Neural cell (in vitro differentiated cells): ENCODE measurements at regions not wholly inside any gene's neighbourhood (a gene's known extent, or its start where the extent isn't known, plus 50 kb on each side); places are given as distances from the start of the nearest gene placed in this dataset.

Experiments
- H2AFZ ChIP-seq: fragments of 200-600, 300-800 bp; sonication (generic), shearing (Covaris generic); 2 replicates; pipeline ENCODE4 v1.6.0; 2014; ENCODE audit warnings: low read depth, mild to moderate bottlenecking, antibody characterized with exemption, low read length, moderate library complexity
- H3F3A ChIP-seq: fragments of 200-600 bp; shearing (Covaris generic); 2 replicates; pipeline ENCODE4 v1.6.1; 2016; ENCODE audit warnings: mild to moderate bottlenecking, moderate library complexity, mixed read lengths, antibody characterized with exemption, low read length; ENCODE audit not compliant: insufficient read depth, poor library complexity, severe bottlenecking
- H3K27ac ChIP-seq: fragments of 200-600, 300-800 bp; sonication (generic), shearing (Covaris generic); 2 replicates; pipeline ENCODE4 v1.5.1; 2014; ENCODE audit warnings: mild to moderate bottlenecking, low read length, moderate library complexity
- H3K27me3 ChIP-seq: fragments of 300-800, 200-600 bp; sonication (generic), shearing (Covaris generic); 2 replicates; pipeline ENCODE4 v1.6.0; 2014; ENCODE audit warnings: mild to moderate bottlenecking, low read depth, low read length, moderate library complexity; ENCODE audit not compliant: insufficient read depth
- H3K36me3 ChIP-seq: fragments of 300-800, 200-600 bp; sonication (generic), shearing (Covaris generic); 2 replicates; pipeline ENCODE4 v1.5.1; 2014; ENCODE audit warnings: mild to moderate bottlenecking, antibody characterized with exemption, low read length, moderate library complexity; ENCODE audit not compliant: insufficient read depth
- H3K4me2 ChIP-seq: fragments of 300-800, 200-600 bp; sonication (generic), shearing (Covaris generic); 2 replicates; pipeline ENCODE4 v1.6.0; 2014; ENCODE audit warnings: mild to moderate bottlenecking, low read length
- H3K4me3 ChIP-seq: fragments of 300-800, 200-600 bp; sonication (generic), shearing (Covaris generic); 2 replicates; pipeline ENCODE4 v1.5.1; 2014; ENCODE audit warnings: mild to moderate bottlenecking, low read length, moderate library complexity
- H3K79me2 ChIP-seq: fragments of 200-600 bp; shearing (Covaris generic); replicated peaks from 2 replicates; pipeline ENCODE4 v1.6.0; 2014; ENCODE audit warnings: mild to moderate bottlenecking, low read length, moderate library complexity; ENCODE audit not compliant: insufficient read depth
- H3K9ac ChIP-seq: fragments of 300-800, 200-600 bp; sonication (generic), shearing (Covaris generic); 2 replicates; pipeline ENCODE4 v1.6.1; 2016; ENCODE audit warnings: mild to moderate bottlenecking, low read length, mixed read lengths
- H3K9me2 ChIP-seq: fragments of 200-600 bp; shearing (Covaris generic); 2 replicates; pipeline ENCODE4 v1.6.1; 2016; ENCODE audit warnings: mild to moderate bottlenecking, low read length, mixed read lengths; ENCODE audit not compliant: insufficient read depth
- H3K9me3 ChIP-seq: fragments of 200-600, 300-800 bp; sonication (generic), shearing (Covaris generic); 2 replicates; pipeline ENCODE4 v1.6.1; 2016; ENCODE audit warnings: mild to moderate bottlenecking, mixed run types, low read length, moderate library complexity, mixed read lengths
- H4K20me1 ChIP-seq: fragments of 200-600 bp; shearing (Covaris generic); 2 replicates; pipeline ENCODE4 v1.6.1; 2016; ENCODE audit warnings: mild to moderate bottlenecking, mixed run types; ENCODE audit not compliant: insufficient read depth
- EP300 ChIP-seq: fragments of 450-650 bp; conservative IDR thresholded peaks from 2 replicates; pipeline ENCODE4 v1.6.1; 2014; ENCODE audit warnings: antibody characterized with exemption, mild to moderate bottlenecking, moderate library complexity; ENCODE audit not compliant: poor library complexity, severe bottlenecking
- EZH2 ChIP-seq: fragments of 200-600, 300-800 bp; shearing (Covaris generic), sonication (generic); IDR thresholded peaks from 2 replicates; pipeline ENCODE4 v1.6.1; 2014; ENCODE audit warnings: antibody characterized with exemption, low read length, borderline replicate concordance, mild to moderate bottlenecking; ENCODE audit not compliant: insufficient read depth, poor library complexity, severe bottlenecking
- MXI1 ChIP-seq: fragments of 450-650 bp; conservative IDR thresholded peaks from 2 replicates; pipeline ENCODE4 v1.6.1; 2014; ENCODE audit warnings: antibody characterized with exemption, mild to moderate bottlenecking; ENCODE audit not compliant: poor library complexity, severe bottlenecking
- POLR2AphosphoS5 ChIP-seq: IDR thresholded peaks from 2 replicates; pipeline ENCODE4 v1.6.1; 2012
- RAD21 ChIP-seq: fragments of 450-650 bp; conservative IDR thresholded peaks from 2 replicates; pipeline ENCODE4 v1.6.1; 2014; ENCODE audit warnings: antibody characterized with exemption, mild to moderate bottlenecking, moderate library complexity
- SMC3 ChIP-seq: fragments of 450-650 bp; conservative IDR thresholded peaks from 2 replicates; pipeline ENCODE4 v1.6.1; 2014; ENCODE audit warnings: antibody characterized with exemption, mild to moderate bottlenecking, moderate library complexity; ENCODE audit not compliant: poor library complexity
- TAF1 ChIP-seq: IDR thresholded peaks from 2 replicates; pipeline ENCODE4 v1.6.1; 2012; ENCODE audit warnings: low read depth
- TF ChIP-seq, protein P1 (sequence below): IDR thresholded peaks from 2 replicates; pipeline ENCODE4 v1.6.1; 2012; ENCODE audit warnings: borderline replicate concordance
- TF ChIP-seq, protein P2 (sequence below): fragments of 450-650 bp; IDR thresholded peaks from 2 replicates; pipeline ENCODE4 v1.5.1; 2014; ENCODE audit warnings: antibody characterized with exemption, mild to moderate bottlenecking, moderate library complexity; ENCODE audit not compliant: poor library complexity, severe bottlenecking

DNA sequence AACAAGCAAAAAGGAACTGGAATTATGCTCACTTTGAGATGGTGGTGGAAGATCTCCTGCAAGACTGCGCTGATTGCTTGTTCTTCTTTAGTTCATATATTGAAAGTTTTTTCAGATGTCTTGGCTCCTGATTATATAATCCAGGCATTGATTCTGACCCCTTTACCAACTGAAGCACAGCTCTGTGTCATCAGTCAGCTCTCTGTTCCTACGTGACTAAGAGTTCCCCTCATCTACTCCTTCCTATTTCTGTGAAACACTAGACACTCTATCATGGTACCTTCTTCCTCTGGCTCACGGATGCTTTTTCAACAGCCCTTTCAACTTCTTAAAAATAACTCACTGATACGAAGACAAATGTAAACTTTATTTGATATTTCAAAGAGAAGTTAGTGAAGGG is 788.6 kb downstream of the SOCS6 start:
- H3F3A ChIP-seq: no peaks in the 10 kb centered on the region
- TF ChIP-seq SMC3 (no peak), POLR2AphosphoS5 (no peak), EP300 (no peak), MXI1 (no peak), EZH2 (no peak)
- TF ChIP-seq, protein P1, sequence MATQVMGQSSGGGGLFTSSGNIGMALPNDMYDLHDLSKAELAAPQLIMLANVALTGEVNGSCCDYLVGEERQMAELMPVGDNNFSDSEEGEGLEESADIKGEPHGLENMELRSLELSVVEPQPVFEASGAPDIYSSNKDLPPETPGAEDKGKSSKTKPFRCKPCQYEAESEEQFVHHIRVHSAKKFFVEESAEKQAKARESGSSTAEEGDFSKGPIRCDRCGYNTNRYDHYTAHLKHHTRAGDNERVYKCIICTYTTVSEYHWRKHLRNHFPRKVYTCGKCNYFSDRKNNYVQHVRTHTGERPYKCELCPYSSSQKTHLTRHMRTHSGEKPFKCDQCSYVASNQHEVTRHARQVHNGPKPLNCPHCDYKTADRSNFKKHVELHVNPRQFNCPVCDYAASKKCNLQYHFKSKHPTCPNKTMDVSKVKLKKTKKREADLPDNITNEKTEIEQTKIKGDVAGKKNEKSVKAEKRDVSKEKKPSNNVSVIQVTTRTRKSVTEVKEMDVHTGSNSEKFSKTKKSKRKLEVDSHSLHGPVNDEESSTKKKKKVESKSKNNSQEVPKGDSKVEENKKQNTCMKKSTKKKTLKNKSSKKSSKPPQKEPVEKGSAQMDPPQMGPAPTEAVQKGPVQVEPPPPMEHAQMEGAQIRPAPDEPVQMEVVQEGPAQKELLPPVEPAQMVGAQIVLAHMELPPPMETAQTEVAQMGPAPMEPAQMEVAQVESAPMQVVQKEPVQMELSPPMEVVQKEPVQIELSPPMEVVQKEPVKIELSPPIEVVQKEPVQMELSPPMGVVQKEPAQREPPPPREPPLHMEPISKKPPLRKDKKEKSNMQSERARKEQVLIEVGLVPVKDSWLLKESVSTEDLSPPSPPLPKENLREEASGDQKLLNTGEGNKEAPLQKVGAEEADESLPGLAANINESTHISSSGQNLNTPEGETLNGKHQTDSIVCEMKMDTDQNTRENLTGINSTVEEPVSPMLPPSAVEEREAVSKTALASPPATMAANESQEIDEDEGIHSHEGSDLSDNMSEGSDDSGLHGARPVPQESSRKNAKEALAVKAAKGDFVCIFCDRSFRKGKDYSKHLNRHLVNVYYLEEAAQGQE: no peak
- TF ChIP-seq, protein P2, sequence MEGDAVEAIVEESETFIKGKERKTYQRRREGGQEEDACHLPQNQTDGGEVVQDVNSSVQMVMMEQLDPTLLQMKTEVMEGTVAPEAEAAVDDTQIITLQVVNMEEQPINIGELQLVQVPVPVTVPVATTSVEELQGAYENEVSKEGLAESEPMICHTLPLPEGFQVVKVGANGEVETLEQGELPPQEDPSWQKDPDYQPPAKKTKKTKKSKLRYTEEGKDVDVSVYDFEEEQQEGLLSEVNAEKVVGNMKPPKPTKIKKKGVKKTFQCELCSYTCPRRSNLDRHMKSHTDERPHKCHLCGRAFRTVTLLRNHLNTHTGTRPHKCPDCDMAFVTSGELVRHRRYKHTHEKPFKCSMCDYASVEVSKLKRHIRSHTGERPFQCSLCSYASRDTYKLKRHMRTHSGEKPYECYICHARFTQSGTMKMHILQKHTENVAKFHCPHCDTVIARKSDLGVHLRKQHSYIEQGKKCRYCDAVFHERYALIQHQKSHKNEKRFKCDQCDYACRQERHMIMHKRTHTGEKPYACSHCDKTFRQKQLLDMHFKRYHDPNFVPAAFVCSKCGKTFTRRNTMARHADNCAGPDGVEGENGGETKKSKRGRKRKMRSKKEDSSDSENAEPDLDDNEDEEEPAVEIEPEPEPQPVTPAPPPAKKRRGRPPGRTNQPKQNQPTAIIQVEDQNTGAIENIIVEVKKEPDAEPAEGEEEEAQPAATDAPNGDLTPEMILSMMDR: no peak
- no peaks in the 10 kb centered on the region for H3K9me3 ChIP-seq
- H2AFZ ChIP-seq: no peak overlapping the region
- no peaks in the 10 kb centered on the region for H3K27me3 ChIP-seq
- H3K79me2 ChIP-seq: no peaks in the 10 kb centered on the region
- H3K9ac ChIP-seq: no peak overlapping the region
- H3K36me3 ChIP-seq: no peaks in the 10 kb centered on the region
- no peaks in the 10 kb centered on the region for H3K9me2 ChIP-seq
- H4K20me1 ChIP-seq: no peaks in the 10 kb centered on the region
- no peak overlapping the region for H3K4me3 ChIP-seq
- H3K4me2 ChIP-seq: no peak overlapping the region
- H3K27ac ChIP-seq: no peak overlapping the region

DNA sequence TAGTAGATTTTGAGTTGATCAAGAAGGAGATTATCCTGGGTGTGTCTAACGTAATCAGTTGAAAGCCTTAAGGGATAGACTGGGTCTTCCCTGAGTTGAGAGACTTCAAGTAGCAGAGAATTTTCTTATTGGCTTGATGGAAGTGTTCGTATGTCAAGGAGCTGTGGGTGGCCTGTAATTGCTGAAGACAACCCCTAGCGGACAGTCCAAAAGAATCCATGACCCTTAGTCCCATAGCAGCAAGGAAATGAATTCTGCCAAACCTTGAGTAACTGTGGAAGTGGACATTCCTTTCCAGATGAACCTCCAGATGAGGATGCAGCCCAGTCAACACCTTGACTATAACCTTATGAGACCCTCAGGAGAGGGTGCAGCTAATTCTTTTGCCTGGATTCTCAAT is 786.3 kb downstream of the SOCS6 start:
- Histone ChIP-seq H3K27me3 (no peaks in the 10 kb centered on the region), H3K9me2 (no peaks in the 10 kb centered on the region), H2AFZ (no peak overlapping the region), H3K79me2 (no peaks in the 10 kb centered on the region), H3K9me3 (no peaks in the 10 kb centered on the region), H3K4me3 (no peak overlapping the region), H3K9ac (no peak overlapping the region), H4K20me1 (no peaks in the 10 kb centered on the region), H3K4me2 (no peak overlapping the region), H3K27ac (no peak overlapping the region), H3K36me3 (no peaks in the 10 kb centered on the region), H3F3A (no peaks in the 10 kb centered on the region)
- no peak for TF ChIP-seq MXI1
- no peak for TF ChIP-seq SMC3

DNA sequence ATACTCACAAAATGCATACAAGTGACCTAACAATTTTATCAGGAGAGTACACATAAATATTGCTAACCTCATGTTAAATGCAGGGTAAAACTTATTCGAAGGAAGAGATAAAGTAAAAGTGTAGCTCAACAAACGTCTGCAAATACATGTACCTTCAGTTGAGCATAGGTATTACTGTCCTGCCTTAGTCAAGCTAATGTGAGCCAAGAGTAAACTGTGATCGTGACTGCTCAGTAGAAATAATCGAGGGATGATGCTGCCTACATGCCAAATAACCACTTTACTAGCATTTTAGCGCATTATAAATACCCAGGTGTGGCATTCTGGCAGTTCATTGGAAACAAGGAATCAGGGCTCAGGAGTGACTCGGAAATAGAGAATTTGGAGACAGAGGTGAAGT is 779.5 kb downstream of the SOCS6 start:
- Histone ChIP-seq H3K9me2 (no peaks in the 10 kb centered on the region), H3K27me3 (no peaks in the 10 kb centered on the region), H3K79me2 (no peaks in the 10 kb centered on the region), H3F3A (no peaks in the 10 kb centered on the region), H3K9me3 (no peaks in the 10 kb centered on the region), H3K4me2 (no peak overlapping the region), H3K4me3 (no peak overlapping the region), H3K27ac (no peak overlapping the region), H4K20me1 (no peaks in the 10 kb centered on the region), H2AFZ (no peak overlapping the region), H3K9ac (no peak overlapping the region), H3K36me3 (no peaks in the 10 kb centered on the region)
- TF ChIP-seq POLR2AphosphoS5 (no peak), MXI1 (no peak), EP300 (no peak), RAD21 (no peak), EZH2 (no peak), SMC3 (no peak), TAF1 (no peak)
- TF ChIP-seq, protein P1: no peak
- TF ChIP-seq, protein P2: no peak
